H1 (cell line): ENCODE measurements at regions not wholly inside any gene's neighbourhood (a gene's known extent, or its start where the extent isn't known, plus 50 kb on each side); places are given as distances from the start of the nearest gene placed in this dataset.

Experiments used
- CTCF ChIA-PET: fragments of 300-600 bp; sonication (Branson Sonifier 250); formaldehyde crosslinking; loops from one replicate; lab custom pipeline; 2021; ENCODE audit not compliant: partially characterized antibody; lab: Charles Lee
- POLR2A ChIA-PET: fragments of 300-600 bp; sonication (Branson Sonifier 250); formaldehyde crosslinking; loops from one replicate; lab custom pipeline; 2021; ENCODE audit warnings: inconsistent platforms; ENCODE audit not compliant: partially characterized antibody; lab: Charles Lee
- DNase-seq, 2 experiments: peaks; one replicate each; pipeline versions ENCODE4 v3.0.0 to v3.0.0-alpha.2; 2010 to 2022; ENCODE audit warnings: low spot score in 2 of 2, low read depth in 1 of 2, mixed read lengths in 1 of 2
- FAIRE-seq: peaks from 2 replicates; lab custom pipeline; 2011; peaks lifted over from hg19 to GRCh38; lab: Jason Lieb, UNC
- H2AFZ ChIP-seq: 2 replicates; pipeline ENCODE4 v1.8.1; 2012; ENCODE audit warnings: low read length, inconsistent platforms
- H2AK5ac ChIP-seq: 2 replicates; pipeline ENCODE4 v1.6.1; 2013; ENCODE audit warnings: low read depth, low read length
- H2BK120ac ChIP-seq: replicated peaks from 2 replicates; pipeline ENCODE3; 2013; ENCODE audit warnings: low read depth, low read length, inconsistent platforms
- H2BK12ac ChIP-seq: 2 replicates; pipeline ENCODE4 v1.6.1; 2013; ENCODE audit warnings: low read depth, low read length
- H2BK15ac ChIP-seq: 2 replicates; pipeline ENCODE4 v1.6.1; 2013; ENCODE audit warnings: low read length
- H2BK20ac ChIP-seq: 2 replicates; pipeline ENCODE4 v1.6.1; 2013; ENCODE audit warnings: low read length
- H2BK5ac ChIP-seq: 2 replicates; pipeline ENCODE4 v1.6.1; 2013; ENCODE audit warnings: low read depth, low read length
- H3K14ac ChIP-seq: 2 replicates; pipeline ENCODE4 v1.6.1; 2013; ENCODE audit warnings: inconsistent platforms; ENCODE audit not compliant: insufficient read length
- H3K18ac ChIP-seq: 2 replicates; pipeline ENCODE4 v1.6.1; 2013; ENCODE audit warnings: low read length; ENCODE audit errors: extremely low read depth
- H3K23ac ChIP-seq: 2 replicates; pipeline ENCODE4 v1.6.1; 2013; ENCODE audit warnings: inconsistent platforms; ENCODE audit not compliant: insufficient read length
- H3K23me2 ChIP-seq: 2 replicates; pipeline ENCODE4 v1.6.1; 2013; ENCODE audit warnings: low read depth, low read length
- H3K27ac ChIP-seq: 2 replicates; pipeline ENCODE4 v1.6.1; 2011; ENCODE audit warnings: low read depth, low read length, inconsistent platforms
- H3K27me3 ChIP-seq, 4 experiments: replicated peaks in 1 of 4; 1 replicate in 1 of 4; 2 replicates in 3 of 4; pipeline versions ENCODE4 v1.6.1 to v1.8.1; 2011 to 2013; ENCODE audit warnings: low read length in 3 of 4, mild to moderate bottlenecking in 3 of 4, inconsistent platforms in 2 of 4, mixed read lengths in 2 of 4, moderate library complexity in 1 of 4; ENCODE audit not compliant: control insufficient read depth in 3 of 4, insufficient read depth in 3 of 4; ENCODE audit errors: extremely low read depth in 1 of 4
- H3K36me3 ChIP-seq, 4 experiments: 2 replicates each; pipeline versions ENCODE4 v1.6.1 to v1.8.1; 2011 to 2013; ENCODE audit warnings: mild to moderate bottlenecking in 4 of 4, low read length in 3 of 4, moderate library complexity in 2 of 4, control low read depth in 1 of 4, inconsistent platforms in 1 of 4; ENCODE audit not compliant: insufficient read depth in 4 of 4, control insufficient read depth in 2 of 4
- H3K4ac ChIP-seq: replicated peaks from 2 replicates; pipeline ENCODE3; 2013; ENCODE audit warnings: low read length, low read depth, mixed read lengths, inconsistent platforms; ENCODE audit not compliant: insufficient read length
- H3K4me1 ChIP-seq, 4 experiments: replicated peaks in 1 of 4; 1 replicate in 1 of 4; 2 replicates in 3 of 4; pipeline versions ENCODE4 v1.6.1 to v1.8.1; 2011 to 2013; ENCODE audit warnings: low read length in 3 of 4, inconsistent platforms in 2 of 4, mixed read lengths in 1 of 4; ENCODE audit not compliant: insufficient read depth in 4 of 4, control insufficient read depth in 3 of 4
- H3K4me2 ChIP-seq, 2 experiments: 2 replicates each; pipeline versions ENCODE4 v1.6.1 to v1.8.1; 2011 to 2013; ENCODE audit warnings: low read depth in 2 of 2, low read length in 2 of 2, control low read depth in 1 of 2, inconsistent platforms in 1 of 2, mild to moderate bottlenecking in 1 of 2; ENCODE audit not compliant: insufficient read depth in 1 of 2
- H3K4me3 ChIP-seq, 4 experiments: fragments of 200-600, 300-600 bp in 1 of 4; sonication (generic), shearing (Covaris generic), sonication (Bioruptor Twin) in 1 of 4; 2 replicates each; pipeline versions ENCODE4 v1.5.1 to v1.8.1; 2011 to 2016; ENCODE audit warnings: low read length in 4 of 4, low read depth in 3 of 4, control low read depth in 2 of 4, inconsistent platforms in 2 of 4, mild to moderate bottlenecking in 2 of 4, mixed read lengths in 1 of 4, moderate library complexity in 1 of 4; ENCODE audit not compliant: insufficient read depth in 2 of 4; ENCODE audit errors: extremely low read depth in 1 of 4
- H3K56ac ChIP-seq: replicated peaks from 2 replicates; pipeline ENCODE3; 2013; ENCODE audit warnings: low read depth, mild to moderate bottlenecking, mixed read lengths, low read length, inconsistent platforms; ENCODE audit not compliant: insufficient read length
- H3K79me1 ChIP-seq: 2 replicates; pipeline ENCODE4 v1.6.1; 2013; ENCODE audit warnings: low read depth, low read length, control low read depth
- H3K79me2 ChIP-seq, 2 experiments: 2 replicates each; pipeline versions ENCODE4 v1.6.1 to v1.8.1; 2012 to 2013; ENCODE audit warnings: low read length in 2 of 2, mild to moderate bottlenecking in 2 of 2, inconsistent platforms in 1 of 2; ENCODE audit not compliant: insufficient read depth in 2 of 2, control insufficient read depth in 1 of 2
- H3K9ac ChIP-seq, 4 experiments: replicated peaks in 1 of 4; 1 replicate in 1 of 4; 2 replicates in 3 of 4; pipeline versions ENCODE4 v1.6.1 to v1.8.1; 2011 to 2013; ENCODE audit warnings: low read depth in 3 of 4, low read length in 3 of 4, control low read depth in 2 of 4, mild to moderate bottlenecking in 2 of 4, moderate library complexity in 2 of 4, inconsistent platforms in 1 of 4; ENCODE audit errors: extremely low read depth in 1 of 4
- H3K9me3 ChIP-seq, 2 experiments: 2 replicates each; pipeline versions ENCODE4 v1.6.1 to v1.8.1; 2012 to 2013; ENCODE audit warnings: mild to moderate bottlenecking in 2 of 2, moderate library complexity in 2 of 2, control low read depth in 1 of 2, inconsistent platforms in 1 of 2, low read depth in 1 of 2, low read length in 1 of 2, mixed read lengths in 1 of 2; ENCODE audit not compliant: insufficient read depth in 2 of 2
- H4K20me1 ChIP-seq, 2 experiments: replicated peaks in 1 of 2; 2 replicates each; pipeline versions ENCODE3 to v1.8.1; 2011 to 2013; ENCODE audit warnings: inconsistent platforms in 2 of 2, low read length in 2 of 2, mild to moderate bottlenecking in 1 of 2; ENCODE audit not compliant: insufficient read depth in 2 of 2, control insufficient read depth in 1 of 2
- H4K5ac ChIP-seq: 2 replicates; pipeline ENCODE4 v1.6.1; 2013; ENCODE audit warnings: low read length, low read depth, mixed read lengths, inconsistent platforms; ENCODE audit not compliant: insufficient read length
- H4K8ac ChIP-seq: 2 replicates; pipeline ENCODE4 v1.8.0; 2013; ENCODE audit warnings: mild to moderate bottlenecking, moderate library complexity, low read length, inconsistent platforms; ENCODE audit not compliant: insufficient read depth; ENCODE audit errors: extremely low read depth
- H4K91ac ChIP-seq: replicated peaks from 2 replicates; pipeline ENCODE3; 2013; ENCODE audit warnings: low read length, mixed read lengths, inconsistent platforms; ENCODE audit not compliant: insufficient read length
- CBX5 ChIP-seq: fragments of 300-800, 300-1000 bp; sonication (generic); IDR thresholded peaks from 2 replicates; pipeline ENCODE4 v1.7.1; 2016; ENCODE audit warnings: antibody characterized with exemption, low read length, low read depth
- CHD1 ChIP-seq: IDR thresholded peaks from 2 replicates; pipeline ENCODE4 v1.6.1; 2012; ENCODE audit warnings: low read depth, low read length, improper control_type of control experiment
- KDM4A ChIP-seq: IDR thresholded peaks from one replicate; pipeline ENCODE4 v1.7.1; 2012; ENCODE audit warnings: low read depth, mild to moderate bottlenecking, moderate library complexity, low read length, inconsistent platforms; ENCODE audit not compliant: severe bottlenecking
- POLR2AphosphoS5 ChIP-seq: IDR thresholded peaks from 2 replicates; pipeline ENCODE4 v1.6.1; 2011; ENCODE audit warnings: low read depth, low read length
- WGBS, 2 experiments: shearing (Covaris generic) in 1 of 2; methylation state at CpG; one replicate each; pipeline versions ENCODE4 v1.1.6 to v1.1.7; 2013 to 2015; ENCODE audit warnings: low lambda C conversion rate in 2 of 2, mixed read lengths in 2 of 2, inconsistent platforms in 1 of 2, low coverage in 1 of 2, missing lambda C conversion rate in 1 of 2; ENCODE audit not compliant: insufficient replicate concordance in 2 of 2, insufficient coverage in 1 of 2, insufficient read length in 1 of 2; ENCODE audit errors: extremely low coverage in 1 of 2, missing lambda C conversion rate in 1 of 2; 5-methylcytosine and 5-hydroxymethylcytosine counted together

DNA sequence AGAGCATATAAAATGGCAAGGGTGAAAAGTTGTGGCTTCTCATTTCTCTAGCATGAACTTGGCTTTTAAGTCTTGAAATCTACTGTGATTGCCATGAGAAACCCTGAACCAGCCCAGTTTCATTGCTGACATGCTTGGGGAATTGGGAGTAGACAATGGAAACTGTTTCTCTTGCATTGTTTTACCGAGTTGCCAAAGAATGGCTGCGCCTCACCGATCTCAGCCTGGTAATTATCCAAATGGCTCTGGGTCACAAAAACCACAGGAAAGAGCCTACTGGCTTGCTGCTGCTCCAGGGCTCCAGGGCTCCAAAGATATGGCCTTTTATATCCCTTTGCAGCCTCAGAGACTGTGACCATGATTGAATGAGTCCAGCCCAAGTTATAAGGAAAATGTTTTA lies 310.4 kb upstream of the NT5C1B start:
- no peak for TF ChIP-seq CHD1
- no peak for TF ChIP-seq POLR2AphosphoS5
- no peak for TF ChIP-seq CBX5
- TF ChIP-seq KDM4A, result no peak
- TF ChIP-seq, all 59 proteins: peak for 0
- no peak overlapping the region for H3K56ac ChIP-seq
- no peak overlapping the region for H3K4me3 ChIP-seq
- H4K20me1 ChIP-seq, result no peaks in the 10 kb centered on the region
- H2BK15ac ChIP-seq, result no peak overlapping the region
- no peaks in the 10 kb centered on the region for H3K9me3 ChIP-seq
- H3K79me1 ChIP-seq, result no peaks in the 10 kb centered on the region
- no peak overlapping the region for H2BK20ac ChIP-seq
- H3K36me3 ChIP-seq, result no peaks in the 10 kb centered on the region
- H4K8ac ChIP-seq, result no peak overlapping the region
- no peak overlapping the region for H3K27ac ChIP-seq
- H4K5ac ChIP-seq, result no peak overlapping the region
- H2BK12ac ChIP-seq, result no peak overlapping the region
- no peak overlapping the region for H2AK5ac ChIP-seq
- no peak overlapping the region for H3K18ac ChIP-seq
- no peaks in the 10 kb centered on the region for H3K23me2 ChIP-seq
- 96% methylated on average over 3 of the region's 3 CpGs; no CpG with 5 or more reads in 1 of the 2 experiments for WGBS, 2 experiments
- no peak overlapping the region for H4K91ac ChIP-seq
- CTCF ChIA-PET, result interaction anchor here (0.6 kb wide), 1 partner anchor 171 kb away, joined by 4 read pairs; no protein-coding TSS in a partner anchor
- H3K4me1 ChIP-seq, result no peaks in the 10 kb centered on the region
- POLR2A ChIA-PET, result no interaction called here
- DNase-seq (no peak), FAIRE-seq (no peak)
- H3K27me3 ChIP-seq, result no peaks in the 10 kb centered on the region
- H3K79me2 ChIP-seq, result no peaks in the 10 kb centered on the region
- no peak overlapping the region for H2AFZ ChIP-seq
- H3K9ac ChIP-seq, result no peak overlapping the region
- no peak overlapping the region for H2BK5ac ChIP-seq
- no peak overlapping the region for H2BK120ac ChIP-seq
- no peak overlapping the region for H3K14ac ChIP-seq
- H3K4ac ChIP-seq, result no peak overlapping the region
- H3K23ac ChIP-seq, result no peak overlapping the region
- no peak overlapping the region for H3K4me2 ChIP-seq
